Karpas-422 (cell line): ENCODE measurements at regions not wholly inside any gene's neighbourhood (a gene's known extent, or its start where the extent isn't known, plus 50 kb on each side); places are given as distances from the start of the nearest gene placed in this dataset.

ENCODE experiments used
- DNase-seq: peaks from one replicate; pipeline ENCODE4 v3.0.0-alpha.2; 2015
- H2AFZ ChIP-seq: fragments of 200-600 bp; sonication (generic); 2 replicates; pipeline ENCODE4 v1.6.1; 2014; ENCODE audit warnings: antibody characterized with exemption, low read length, mixed read lengths
- H3K27ac ChIP-seq: fragments of 200-600 bp; sonication (generic); 2 replicates; pipeline ENCODE4 v1.5.1; 2014; ENCODE audit warnings: mild to moderate bottlenecking, low read length, moderate library complexity
- H3K27me3 ChIP-seq: fragments of 200-600 bp; sonication (generic); 2 replicates; pipeline ENCODE4 v1.6.1; 2014; ENCODE audit warnings: low read length, mixed read lengths
- H3K36me3 ChIP-seq: fragments of 200-600 bp; sonication (generic); 2 replicates; pipeline ENCODE4 v1.6.1; 2014; ENCODE audit warnings: low read length, mixed read lengths; ENCODE audit not compliant: insufficient read depth
- H3K4me1 ChIP-seq: fragments of 200-600 bp; sonication (generic); 2 replicates; pipeline ENCODE4 v1.6.1; 2014; ENCODE audit warnings: mild to moderate bottlenecking, low read length, mixed read lengths
- H3K4me2 ChIP-seq: fragments of 200-600 bp; sonication (generic); 2 replicates; pipeline ENCODE4 v1.6.1; 2014; ENCODE audit warnings: low read length, low read depth, mild to moderate bottlenecking; ENCODE audit not compliant: poor library complexity, severe bottlenecking
- H3K4me3 ChIP-seq: fragments of 200-600 bp; sonication (generic); 2 replicates; pipeline ENCODE4 v1.5.1; 2014; ENCODE audit warnings: mild to moderate bottlenecking, antibody characterized with exemption, low read length, mixed read lengths
- H3K79me2 ChIP-seq: fragments of 200-600 bp; sonication (generic); 2 replicates; pipeline ENCODE4 v1.6.1; 2014; ENCODE audit warnings: mild to moderate bottlenecking, low read length, mixed read lengths
- H3K9ac ChIP-seq: fragments of 200-600 bp; sonication (generic); 2 replicates; pipeline ENCODE4 v1.6.0; 2014; ENCODE audit warnings: low read length
- H3K9me2 ChIP-seq: fragments of 200-600 bp; sonication (generic), shearing (Covaris generic); replicated peaks from 2 replicates; pipeline ENCODE4 v1.6.0; 2014; ENCODE audit warnings: mild to moderate bottlenecking, low read length, moderate library complexity; ENCODE audit not compliant: insufficient read depth
- H3K9me3 ChIP-seq: fragments of 300-700, 200-600 bp; sonication (generic); 2 replicates; pipeline ENCODE4 v1.6.1; 2014; ENCODE audit warnings: low read length, mixed read lengths
- H4K20me1 ChIP-seq: fragments of 200-600 bp; sonication (generic); 2 replicates; pipeline ENCODE4 v1.6.1; 2014; ENCODE audit warnings: mild to moderate bottlenecking, antibody characterized with exemption, low read length, low read depth; ENCODE audit not compliant: insufficient read depth

DNA sequence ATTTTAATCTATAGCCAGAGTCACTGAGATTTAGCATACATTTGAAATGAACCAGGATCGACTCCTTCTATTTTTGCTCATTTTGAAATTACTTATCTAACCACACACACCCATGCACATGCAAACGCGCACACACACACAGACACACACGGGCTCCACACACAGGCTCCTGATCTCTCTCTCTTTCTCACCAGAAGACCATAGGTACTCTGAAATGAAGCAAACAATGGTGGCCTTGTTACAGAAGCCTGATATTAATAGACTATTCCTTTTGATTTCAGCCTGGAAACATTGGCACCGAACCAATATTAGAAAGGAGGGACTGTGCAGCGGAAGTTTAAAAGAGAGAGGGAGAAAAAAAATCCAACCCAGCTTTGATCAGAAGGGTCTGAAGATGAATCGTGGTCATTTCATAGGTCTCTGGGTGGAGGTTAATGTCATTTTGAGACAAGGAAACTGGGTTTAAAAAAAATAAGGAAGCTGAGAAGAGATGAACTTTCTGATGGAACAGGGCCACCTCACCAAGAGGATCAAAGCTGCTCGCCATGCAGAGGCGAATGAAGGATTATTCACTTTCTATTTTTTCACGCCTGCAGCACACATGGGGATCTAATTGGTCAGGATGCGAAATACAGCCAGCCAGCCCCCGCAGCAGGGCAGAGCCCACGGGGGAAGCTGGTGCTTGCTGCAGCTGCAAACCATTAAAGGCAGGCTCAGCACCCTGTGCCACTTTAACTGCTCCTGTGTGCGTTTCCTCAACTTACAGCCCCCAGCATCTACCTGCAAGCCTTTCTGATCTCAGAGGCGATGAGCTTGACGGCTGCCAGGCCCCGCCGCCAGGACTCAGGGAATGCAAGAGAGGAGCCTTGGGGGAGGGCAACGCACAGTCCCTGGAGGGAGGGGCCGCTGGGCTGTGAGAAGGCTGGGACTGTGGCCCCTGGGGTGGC lies 88.8 kb downstream of the HES1 start:
- Histone ChIP-seq H4K20me1 (no peaks in the 10 kb centered on the region), H3K79me2 (no peaks in the 10 kb centered on the region), H3K27ac (no peak overlapping the region), H2AFZ (no peak overlapping the region), H3K27me3 (no peaks in the 10 kb centered on the region), H3K4me1 (no peaks in the 10 kb centered on the region), H3K4me3 (no peak overlapping the region), H3K4me2 (no peak overlapping the region), H3K9me2 (no peaks in the 10 kb centered on the region), H3K36me3 (no peaks in the 10 kb centered on the region), H3K9me3 (no peaks in the 10 kb centered on the region), H3K9ac (no peak overlapping the region)
- no peak for DNase-seq

DNA sequence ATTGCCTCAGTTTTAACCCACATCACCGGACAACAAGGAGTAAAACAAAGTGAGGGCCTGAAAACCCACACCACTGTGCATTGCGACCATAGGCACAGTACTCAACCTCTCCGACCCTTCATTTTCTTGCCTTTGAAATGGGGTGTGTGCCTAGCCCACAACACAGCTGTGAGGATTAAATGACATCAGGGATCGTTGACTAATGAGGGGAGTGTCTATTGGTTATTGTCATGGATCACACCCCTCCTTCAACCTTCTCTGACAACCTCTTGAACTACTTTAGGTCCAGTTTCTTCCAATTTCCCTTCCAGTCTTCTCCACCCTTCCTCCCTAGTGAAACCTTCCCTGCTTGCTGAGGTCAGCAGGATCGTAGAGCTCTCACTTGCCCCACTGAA lies 89.5 kb downstream of the HES1 start:
- Histone ChIP-seq H3K27ac (no peak overlapping the region), H3K4me2 (no peak overlapping the region), H4K20me1 (no peaks in the 10 kb centered on the region), H3K79me2 (no peaks in the 10 kb centered on the region), H2AFZ (no peak overlapping the region), H3K9ac (no peak overlapping the region), H3K4me1 (no peaks in the 10 kb centered on the region), H3K9me2 (no peaks in the 10 kb centered on the region), H3K27me3 (no peaks in the 10 kb centered on the region), H3K36me3 (no peaks in the 10 kb centered on the region), H3K4me3 (no peak overlapping the region), H3K9me3 (no peaks in the 10 kb centered on the region)
- no peak for DNase-seq

DNA sequence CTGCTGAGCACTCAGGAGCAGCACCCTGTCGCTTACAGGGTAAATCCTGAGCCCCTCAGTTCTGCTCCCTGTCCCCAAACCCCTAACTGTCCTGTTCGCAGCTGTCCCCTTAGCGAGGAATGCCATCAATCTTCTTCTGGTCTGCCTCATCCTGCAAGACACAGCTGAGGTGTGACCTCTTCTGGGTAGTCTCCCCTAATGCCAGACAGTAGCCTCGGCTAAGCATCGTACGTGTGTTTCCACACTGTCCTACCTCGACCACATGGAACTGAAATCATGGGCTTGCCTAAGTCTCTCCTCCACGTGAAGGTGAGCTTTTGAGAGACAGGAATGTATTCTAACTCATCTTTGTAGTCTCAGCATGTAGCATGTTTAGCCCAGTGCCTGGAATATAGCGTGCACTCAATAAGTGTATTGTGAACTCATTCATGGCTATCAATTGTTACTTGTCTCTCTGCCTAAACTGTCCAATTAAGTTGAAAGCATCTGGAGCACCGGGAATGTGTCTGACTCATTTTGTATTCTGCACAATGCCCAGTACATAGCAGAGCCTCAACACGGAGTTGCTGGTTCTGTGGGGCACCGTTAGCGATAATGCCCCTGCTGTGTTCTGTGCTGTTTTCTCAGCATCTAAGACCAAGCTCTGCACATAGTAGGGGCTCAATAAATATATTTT lies 90.2 kb downstream of the HES1 start:
- no peak overlapping the region for H3K27ac ChIP-seq
- H3K4me3 ChIP-seq: no peak overlapping the region
- no peak for DNase-seq
- no peak overlapping the region for H2AFZ ChIP-seq
- H3K27me3 ChIP-seq: no peaks in the 10 kb centered on the region
- no peaks in the 10 kb centered on the region for H4K20me1 ChIP-seq
- no peaks in the 10 kb centered on the region for H3K79me2 ChIP-seq
- no peaks in the 10 kb centered on the region for H3K9me2 ChIP-seq
- no peak overlapping the region for H3K4me2 ChIP-seq
- H3K9me3 ChIP-seq: no peaks in the 10 kb centered on the region
- H3K4me1 ChIP-seq: no peaks in the 10 kb centered on the region
- H3K36me3 ChIP-seq: no peaks in the 10 kb centered on the region
- no peak overlapping the region for H3K9ac ChIP-seq

GRCh38 chr3:194231929-194232832 lies 96.2 kb downstream of the HES1 start:
- no peak for DNase-seq
- Histone ChIP-seq H3K4me1 (no peaks in the 10 kb centered on the region), H2AFZ (no peak overlapping the region), H3K27ac (no peak overlapping the region), H3K9ac (no peak overlapping the region), H3K4me2 (no peak overlapping the region), H3K27me3 (peaks cover 2% of the 10 kb centered on the region; the same call in 1 of the 2 replicates), H3K9me3 (no peaks in the 10 kb centered on the region; the same call in 1 of the 2 replicates), H3K79me2 (no peaks in the 10 kb centered on the region), H4K20me1 (no peaks in the 10 kb centered on the region), H3K36me3 (no peaks in the 10 kb centered on the region), H3K4me3 (no peak overlapping the region), H3K9me2 (no peaks in the 10 kb centered on the region)

- Histone ChIP-seq H3K36me3 (no peaks in the 10 kb centered on the region), H4K20me1 (no peaks in the 10 kb centered on the region), H3K9ac (no peak overlapping the region), H3K9me2 (no peaks in the 10 kb centered on the region), H3K9me3 (no peaks in the 10 kb centered on the region; the same call in 1 of the 2 replicates), H3K27ac (no peak overlapping the region), H2AFZ (no peak overlapping the region), H3K4me2 (no peak overlapping the region), H3K4me3 (no peak overlapping the region), H3K79me2 (no peaks in the 10 kb centered on the region), H3K4me1 (no peaks in the 10 kb centered on the region), H3K27me3 (peaks cover 6% of the 10 kb centered on the region; the same call in 1 of the 2 replicates)
- no peak for DNase-seq
Observed at GRCh38 chr3:194233150-194233549, 97.2 kb downstream of the HES1 start.

DNA sequence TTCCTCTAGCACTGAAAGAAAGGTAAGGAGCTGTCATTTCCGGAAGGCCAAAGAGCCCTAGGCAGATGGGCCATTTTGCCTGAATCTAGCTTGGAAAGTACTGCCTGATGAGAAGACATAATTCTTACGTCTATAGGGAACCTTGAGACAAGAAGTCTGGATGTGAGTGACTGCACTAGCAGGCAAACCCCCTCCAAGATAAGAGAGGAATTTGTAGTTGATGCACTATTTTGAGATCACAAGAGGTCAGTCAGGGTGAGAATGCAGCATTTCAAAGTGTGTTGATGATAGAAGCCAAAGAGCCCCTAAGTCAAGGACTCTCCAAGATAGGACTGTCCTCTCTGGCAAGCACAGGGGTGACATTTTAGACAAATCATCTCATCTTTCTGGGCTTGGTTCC lies 99.2 kb downstream of the HES1 start:
- no peak overlapping the region for H3K27ac ChIP-seq
- no peaks in the 10 kb centered on the region for H3K79me2 ChIP-seq
- H3K27me3 ChIP-seq: peaks cover 6% of the 10 kb centered on the region; the same call in 1 of the 2 replicates
- no peak for DNase-seq
- H3K4me1 ChIP-seq: no peaks in the 10 kb centered on the region
- no peaks in the 10 kb centered on the region; the same call in 1 of the 2 replicates for H3K9me3 ChIP-seq
- H3K9ac ChIP-seq: no peak overlapping the region
- H3K36me3 ChIP-seq: no peaks in the 10 kb centered on the region
- no peak overlapping the region for H2AFZ ChIP-seq
- no peak overlapping the region for H3K4me2 ChIP-seq
- H3K4me3 ChIP-seq: no peak overlapping the region
- H4K20me1 ChIP-seq: no peaks in the 10 kb centered on the region
- H3K9me2 ChIP-seq: no peaks in the 10 kb centered on the region

DNA sequence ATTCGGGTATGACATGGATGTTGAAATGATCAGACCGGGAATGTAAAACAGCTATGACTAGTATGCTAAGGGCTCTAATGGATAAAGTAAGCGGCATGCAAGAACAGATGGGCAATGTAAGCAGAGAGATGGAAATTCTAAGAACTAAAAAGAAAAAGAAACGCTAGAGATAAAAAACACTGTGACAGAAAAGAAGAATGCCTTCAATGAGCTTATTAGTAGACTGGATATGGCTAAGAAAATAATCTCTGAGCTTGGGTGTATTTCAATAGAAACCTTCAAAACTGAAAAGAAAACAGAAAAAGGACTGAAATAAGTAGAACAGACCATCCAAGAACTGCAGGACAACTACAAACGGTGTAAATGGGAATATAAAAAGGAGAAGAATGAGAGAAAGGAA lies 101.2 kb downstream of the HES1 start:
- Histone ChIP-seq H3K4me2 (no peak overlapping the region), H3K79me2 (no peaks in the 10 kb centered on the region), H4K20me1 (no peaks in the 10 kb centered on the region), H3K4me3 (no peak overlapping the region), H2AFZ (no peak overlapping the region), H3K4me1 (no peaks in the 10 kb centered on the region), H3K27me3 (peaks cover 6% of the 10 kb centered on the region; the same call in 1 of the 2 replicates), H3K9me3 (no peaks in the 10 kb centered on the region; the same call in 1 of the 2 replicates), H3K36me3 (no peaks in the 10 kb centered on the region), H3K9me2 (no peaks in the 10 kb centered on the region), H3K9ac (no peak overlapping the region), H3K27ac (no peak overlapping the region)
- no peak for DNase-seq
